GM21360 (cell line): ENCODE measurements at regions not wholly inside any gene's neighbourhood (a gene's known extent, or its start where the extent isn't known, plus 50 kb on each side); places are given as distances from the start of the nearest gene placed in this dataset.
"Not testable (repeated sequence)": the region's sequence is repeated elsewhere in the genome, so short reads cannot be mapped to it uniquely, and the experiment has no call there.

Experiments used
- ATAC-seq: cut with Tn5 transposase; IDR thresholded peaks from one replicate; pipeline ENCODE4 v1.9.1; 2021; ENCODE audit warnings: mild to moderate bottlenecking, moderate library complexity; ENCODE audit not compliant: unreplicated experiment

- ATAC-seq: no peak
Measured at GRCh38 chr15:36050899-36051298, 504.9 kb upstream of the DPH6 start.

DNA sequence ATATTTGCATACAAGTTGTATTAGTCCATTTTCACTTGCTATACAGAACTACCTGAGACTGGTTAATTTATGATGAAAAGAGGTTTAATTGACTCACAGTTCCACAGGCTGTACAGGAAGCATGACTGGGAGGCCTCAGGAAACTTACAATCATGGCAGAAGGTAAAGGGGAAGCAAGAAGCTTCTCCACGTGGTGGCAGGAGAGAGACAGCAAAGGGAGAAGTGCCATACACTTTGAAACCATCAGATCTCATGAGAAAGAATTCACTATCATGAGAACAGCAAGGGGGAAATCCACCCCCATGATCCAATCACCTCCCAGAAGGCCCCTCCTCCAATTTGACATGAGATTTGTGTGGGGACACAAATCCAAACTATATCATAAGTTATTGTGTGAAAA, 506.7 kb upstream of the DPH6 start:
- ATAC-seq: not testable (repeated sequence)

GRCh38 chr15:36053746-36054145, 507.8 kb upstream of the DPH6 start:
- ATAC-seq: no peak

GRCh38 chr15:36059596-36059995, 513.6 kb upstream of the DPH6 start:
- ATAC-seq: no peak

GRCh38 chr15:36062357-36062756, 516.4 kb upstream of the DPH6 start:
- no peak for ATAC-seq

DNA sequence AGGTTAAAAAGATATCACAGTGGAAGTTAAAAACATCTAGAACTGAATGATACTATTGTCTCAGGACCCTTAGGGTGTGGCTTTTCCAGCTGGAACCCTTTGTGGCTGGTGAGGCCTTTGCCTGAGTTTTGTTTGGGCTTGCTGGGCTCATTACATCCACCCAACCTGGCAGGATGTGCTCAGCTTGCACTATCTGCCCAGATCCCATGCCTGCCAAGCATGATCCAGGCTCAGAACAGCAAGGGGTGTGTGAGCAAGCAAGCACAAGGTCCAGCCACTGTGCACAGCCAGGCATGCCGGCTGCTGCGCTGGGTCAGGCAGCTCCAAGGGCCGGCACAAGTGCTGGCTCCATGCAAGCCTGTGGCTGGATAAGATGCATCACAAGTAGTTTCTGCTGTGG, 512.7 kb upstream of the CDIN1 start:
- ATAC-seq: no peak

DNA sequence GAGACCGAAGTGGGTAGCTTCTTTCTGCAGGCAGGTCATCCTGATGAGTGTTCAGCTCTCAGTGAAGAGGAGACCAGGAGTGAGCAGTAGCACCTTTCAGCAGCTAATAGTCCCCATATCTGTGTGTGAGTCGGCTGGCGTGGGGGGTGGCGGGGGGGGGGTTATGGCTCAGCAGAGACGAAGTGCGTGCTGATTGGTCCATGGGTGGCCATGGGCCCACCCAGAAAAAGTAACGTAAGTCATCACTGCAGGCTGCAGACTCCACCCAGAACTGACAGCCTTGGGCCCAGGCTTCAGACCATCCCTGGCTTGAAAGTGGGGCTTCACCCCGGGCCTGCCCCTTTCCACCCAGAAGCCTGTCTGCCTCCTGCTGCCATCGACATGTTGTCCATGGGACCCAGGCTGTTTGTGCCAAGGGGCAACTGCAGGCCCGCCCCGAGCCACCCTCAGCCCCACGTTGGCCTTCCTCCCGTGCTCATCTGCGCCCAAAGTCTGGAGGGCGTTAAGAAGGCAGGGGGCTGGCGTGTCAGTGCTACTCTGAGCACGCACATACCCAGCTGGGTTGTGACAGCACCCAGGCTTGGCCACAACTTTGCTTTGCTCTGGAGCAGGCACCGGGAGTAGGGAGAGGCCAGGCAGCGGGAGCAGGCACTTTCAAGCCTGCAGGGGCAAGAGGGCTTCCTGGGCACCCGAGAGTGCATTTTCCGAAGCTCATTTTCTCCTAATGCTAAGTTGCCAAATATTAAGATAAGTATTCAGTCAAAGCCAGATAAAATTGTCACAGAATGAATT, 511.7 kb upstream of the CDIN1 start:
- ATAC-seq: no peak

DNA sequence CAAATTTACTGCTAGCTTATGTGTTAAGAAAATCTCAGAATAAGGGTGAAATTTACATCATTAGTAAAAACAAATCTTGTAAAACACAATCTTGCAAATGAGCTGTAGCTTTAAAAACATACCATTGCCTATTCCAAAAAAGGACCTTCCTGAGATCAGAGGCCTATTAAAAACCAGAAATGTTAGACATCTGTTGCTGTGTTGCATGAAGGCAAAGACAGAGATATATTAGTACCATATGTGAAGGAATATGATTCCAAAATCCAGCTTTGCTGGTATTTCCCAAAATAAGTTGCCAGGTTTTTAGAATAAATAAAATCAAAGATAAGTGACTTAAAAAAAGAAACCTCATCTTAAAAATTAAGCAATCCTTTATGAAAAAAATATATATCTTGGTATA, 504.1 kb upstream of the CDIN1 start:
- ATAC-seq: no peak

- ATAC-seq: no peak
Measured at GRCh38 chr15:36079021-36079420, 500.4 kb upstream of the CDIN1 start.

DNA sequence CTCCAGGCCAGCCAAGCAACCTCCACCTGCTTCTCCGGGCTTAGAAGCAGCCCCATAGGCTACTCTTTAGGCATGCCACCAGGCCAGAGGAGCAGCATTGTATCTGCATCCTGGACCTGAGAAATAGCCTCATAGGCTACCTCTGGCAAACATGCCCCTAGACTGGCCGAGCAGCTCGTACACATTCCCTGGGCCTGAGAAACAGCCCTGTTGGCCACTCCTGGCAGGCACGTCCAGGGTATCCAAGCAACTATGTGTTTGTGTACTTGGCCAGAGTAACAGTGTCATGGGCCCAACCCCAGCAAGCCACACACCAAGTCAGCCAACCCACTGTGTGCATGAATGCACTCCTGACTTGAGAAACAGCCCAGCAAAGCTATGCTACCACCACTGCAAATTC, 498.7 kb upstream of the CDIN1 start:
- ATAC-seq: no peak

DNA sequence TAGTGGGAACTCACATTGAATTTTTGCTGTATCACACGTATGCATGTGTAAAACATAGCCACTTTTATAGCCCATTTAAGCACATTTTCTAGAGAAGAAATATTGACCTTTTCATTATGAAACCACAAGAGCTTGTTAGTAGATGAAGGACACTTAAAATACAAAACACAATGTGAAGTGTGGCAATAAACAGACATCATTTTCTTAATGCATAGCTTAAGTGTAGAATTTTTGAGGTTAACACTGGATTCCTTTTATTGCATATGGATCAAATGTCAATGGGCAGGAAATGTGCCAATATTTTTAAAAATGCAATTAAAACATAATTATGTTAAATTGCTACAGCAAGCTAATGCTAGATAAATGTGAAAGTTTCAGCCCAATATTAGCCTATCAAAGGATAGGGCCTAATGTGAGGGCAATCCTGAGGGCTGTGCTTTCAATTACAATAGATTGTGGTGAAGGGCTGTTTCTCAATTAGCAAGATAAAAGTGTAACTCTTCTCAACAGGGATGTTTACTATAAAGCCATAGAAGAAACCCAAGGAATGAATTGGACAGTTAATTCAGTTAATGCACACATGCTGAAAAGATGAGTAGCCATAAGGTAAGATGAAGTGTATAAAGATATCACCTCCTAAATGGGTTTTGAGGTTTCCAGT, 489.0 kb upstream of the CDIN1 start:
- ATAC-seq: no peak

DNA sequence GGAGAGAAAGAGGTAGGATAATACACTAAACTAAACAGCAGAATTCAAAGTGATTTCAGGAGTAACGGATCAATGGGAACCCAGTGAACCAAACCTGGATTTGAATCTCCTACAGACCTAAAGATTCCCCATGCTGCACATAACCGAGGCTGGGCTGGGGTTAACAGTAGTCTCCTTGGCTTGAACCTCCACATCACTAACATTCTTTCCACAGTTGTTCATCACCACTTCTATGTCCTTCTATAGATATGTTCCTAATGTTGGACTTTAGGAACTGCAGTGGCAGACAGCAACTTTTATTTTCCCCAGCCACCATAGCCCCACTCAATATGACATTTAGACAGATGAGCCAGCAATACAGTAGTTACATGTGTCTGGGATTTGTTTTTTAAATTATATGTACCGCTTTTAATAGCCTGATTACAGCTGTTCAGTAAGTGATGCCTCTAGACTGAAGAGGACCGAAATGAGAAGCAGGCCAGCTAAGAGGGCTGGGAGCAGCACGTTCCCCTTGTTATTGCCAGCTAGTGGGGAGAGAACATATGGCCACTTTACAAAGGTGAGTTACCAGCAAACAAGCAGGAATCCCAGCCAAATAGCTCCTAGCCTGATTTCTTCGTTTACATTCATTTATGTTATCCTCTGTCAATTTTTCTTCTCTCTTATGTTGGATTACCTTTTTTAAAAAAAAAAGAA, 472.6 kb upstream of the CDIN1 start:
- ATAC-seq: no peak

- ATAC-seq: no peak
Measured at GRCh38 chr15:36108541-36108940, 470.9 kb upstream of the CDIN1 start.

- no peak for ATAC-seq
Measured at GRCh38 chr15:36109943-36110658, 469.3 kb upstream of the CDIN1 start.

DNA sequence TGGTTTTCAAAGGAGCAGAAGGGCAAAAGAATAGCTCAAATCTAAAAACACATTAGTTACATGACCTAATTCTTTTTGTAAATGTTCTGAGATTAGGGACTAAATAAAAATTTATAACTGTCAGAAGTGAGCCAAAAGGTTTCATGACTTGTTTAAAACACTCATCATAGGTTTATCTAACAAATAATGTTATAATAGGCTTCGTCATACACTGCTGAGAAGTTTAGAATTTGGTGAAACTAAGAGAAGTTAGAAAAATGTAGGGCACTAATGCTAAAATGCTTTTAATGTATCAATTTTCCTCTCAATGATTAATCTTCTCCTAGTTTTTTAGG, 468.8 kb upstream of the CDIN1 start:
- ATAC-seq: no peak

DNA sequence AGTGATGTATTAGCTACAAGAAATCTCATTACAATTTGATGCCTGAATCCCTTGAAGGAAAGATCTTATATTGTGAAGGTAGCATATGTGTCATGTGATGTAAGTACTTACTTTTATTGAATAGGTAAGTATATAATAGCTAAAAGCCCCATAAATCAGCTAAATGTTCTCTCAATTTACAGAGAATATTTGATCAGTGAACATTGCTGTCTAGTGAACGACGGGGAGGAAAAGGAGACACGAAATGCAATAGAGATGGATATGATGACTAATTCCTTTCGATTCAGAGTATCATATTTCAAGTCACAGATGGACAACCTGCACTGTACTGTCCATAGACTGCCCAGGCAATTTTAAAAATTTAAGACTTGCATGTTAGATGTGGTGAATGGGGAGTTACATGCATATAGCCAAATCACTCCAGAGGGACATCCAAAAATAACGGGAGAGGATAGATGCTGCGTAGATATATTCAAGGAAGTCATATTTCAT, 462.1 kb upstream of the CDIN1 start:
- no peak for ATAC-seq

DNA sequence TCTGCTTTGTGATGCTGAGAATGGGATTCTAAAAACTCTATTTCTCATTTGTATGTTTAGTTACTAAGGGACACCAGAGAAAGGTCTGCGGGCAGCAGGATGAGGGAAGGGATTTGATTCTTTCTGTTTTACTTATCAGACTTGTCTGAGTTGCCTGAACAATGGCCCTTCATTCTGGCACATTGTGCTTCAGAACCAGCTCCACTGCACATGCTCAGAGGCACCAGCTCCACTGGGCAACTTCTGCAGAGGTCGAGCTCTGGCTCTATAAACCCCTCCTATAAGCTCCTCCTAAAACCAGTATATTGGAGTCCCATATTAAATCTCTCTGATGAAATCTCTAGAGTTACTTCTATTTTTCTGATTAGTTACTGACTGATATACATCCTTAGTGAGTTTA, 453.2 kb upstream of the CDIN1 start:
- no peak for ATAC-seq

DNA sequence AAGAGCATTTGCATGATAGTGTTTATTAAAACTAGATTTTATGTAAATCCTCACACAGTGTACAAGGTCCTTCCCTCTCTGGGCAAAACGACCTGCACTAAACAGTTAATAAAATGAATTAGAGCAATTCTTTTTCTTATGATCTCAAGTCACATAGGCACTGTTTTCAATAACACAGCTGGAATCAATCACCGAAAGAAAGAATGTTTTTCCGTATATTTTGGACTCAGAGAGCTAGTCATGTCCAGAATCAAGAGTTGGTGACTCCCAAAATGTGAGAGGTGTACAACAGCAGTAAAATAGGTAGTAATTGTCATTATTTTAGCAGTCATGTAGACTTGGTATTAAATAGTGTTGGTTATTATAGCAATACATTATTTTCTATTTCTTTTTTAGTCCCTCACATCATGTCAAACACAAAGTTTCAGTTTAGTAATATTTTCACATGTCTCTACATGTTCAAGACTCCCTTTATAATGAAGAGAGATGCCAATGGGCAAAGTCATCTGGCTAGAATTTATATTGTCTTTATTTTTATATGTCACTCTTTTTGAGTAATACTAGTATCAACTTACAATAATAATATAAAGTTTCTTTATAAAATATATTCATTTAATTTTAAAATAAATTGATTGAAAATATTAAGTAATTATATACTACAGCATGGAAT, 448.6 kb upstream of the CDIN1 start:
- no peak for ATAC-seq

DNA sequence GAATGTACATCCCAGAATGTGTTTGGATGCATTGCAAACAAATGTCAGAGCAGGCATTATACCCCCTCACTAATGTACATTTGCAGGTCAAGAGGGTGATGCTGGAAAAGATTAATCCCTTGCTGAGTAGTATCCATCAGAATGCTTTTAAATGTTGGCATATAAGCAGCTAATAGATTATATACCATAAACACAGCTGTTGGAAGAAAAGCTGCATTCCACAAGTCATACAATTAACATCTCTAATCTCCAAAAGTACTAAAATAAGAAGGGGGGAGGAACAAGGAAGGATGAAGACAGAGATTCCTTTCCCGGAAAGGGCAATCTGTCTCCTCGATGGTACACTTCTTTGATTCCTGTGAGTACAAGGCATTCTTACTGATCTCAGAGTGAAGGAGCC, 445.7 kb upstream of the CDIN1 start:
- no peak for ATAC-seq

DNA sequence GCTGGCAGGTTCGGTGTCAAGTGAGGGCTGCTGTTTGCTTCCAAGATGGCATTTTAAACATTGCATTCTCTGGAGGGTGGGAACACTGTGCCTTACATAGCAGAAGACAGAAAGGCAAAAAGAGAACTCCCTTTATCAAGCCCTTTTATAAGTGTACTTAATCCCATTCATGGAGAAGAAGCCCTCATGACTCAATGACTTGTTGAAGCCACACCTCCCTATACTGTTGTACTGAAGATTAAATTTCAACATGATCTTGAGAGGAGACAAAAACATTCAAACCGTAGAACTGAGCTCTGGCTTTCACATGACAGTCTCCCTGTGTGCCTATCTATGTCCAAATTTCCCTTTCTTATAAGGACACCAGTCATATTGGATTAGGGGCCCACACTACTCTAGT, 443.4 kb upstream of the CDIN1 start:
- no peak for ATAC-seq

- no peak for ATAC-seq
Measured at GRCh38 chr15:36152936-36153335, 426.5 kb upstream of the CDIN1 start.
